ENCODE measurements at regions not wholly inside any gene's neighbourhood (a gene's known extent, or its start where the extent isn't known, plus 50 kb on each side); places are given as distances from the start of the nearest gene placed in this dataset.

- no peak overlapping the region for H3K4me3 ChIP-seq (ENCODE audit: low read depth in 1 of 2, low read length in 1 of 2)
- TF ChIP-seq, protein P1, sequence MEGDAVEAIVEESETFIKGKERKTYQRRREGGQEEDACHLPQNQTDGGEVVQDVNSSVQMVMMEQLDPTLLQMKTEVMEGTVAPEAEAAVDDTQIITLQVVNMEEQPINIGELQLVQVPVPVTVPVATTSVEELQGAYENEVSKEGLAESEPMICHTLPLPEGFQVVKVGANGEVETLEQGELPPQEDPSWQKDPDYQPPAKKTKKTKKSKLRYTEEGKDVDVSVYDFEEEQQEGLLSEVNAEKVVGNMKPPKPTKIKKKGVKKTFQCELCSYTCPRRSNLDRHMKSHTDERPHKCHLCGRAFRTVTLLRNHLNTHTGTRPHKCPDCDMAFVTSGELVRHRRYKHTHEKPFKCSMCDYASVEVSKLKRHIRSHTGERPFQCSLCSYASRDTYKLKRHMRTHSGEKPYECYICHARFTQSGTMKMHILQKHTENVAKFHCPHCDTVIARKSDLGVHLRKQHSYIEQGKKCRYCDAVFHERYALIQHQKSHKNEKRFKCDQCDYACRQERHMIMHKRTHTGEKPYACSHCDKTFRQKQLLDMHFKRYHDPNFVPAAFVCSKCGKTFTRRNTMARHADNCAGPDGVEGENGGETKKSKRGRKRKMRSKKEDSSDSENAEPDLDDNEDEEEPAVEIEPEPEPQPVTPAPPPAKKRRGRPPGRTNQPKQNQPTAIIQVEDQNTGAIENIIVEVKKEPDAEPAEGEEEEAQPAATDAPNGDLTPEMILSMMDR (IDR thresholded peaks at IDR 0.05): no peak
- H3K9me3 ChIP-seq: no peaks in the 10 kb centered on the region
- H3K36me3 ChIP-seq: no peaks in the 10 kb centered on the region
- H3K27me3 ChIP-seq: no peaks in the 10 kb centered on the region
- no peak overlapping the region for H3K27ac ChIP-seq
- no peaks in the 10 kb centered on the region for H3K4me1 ChIP-seq (ENCODE audit: control insufficient read depth in 1 of 2, insufficient read depth in 1 of 2, low read depth in 1 of 2, low read length in 1 of 2)
Measured at GRCh38 chr1:80113168-80114038, 1106.9 kb upstream of the ADGRL4 start.

GRCh38 chr1:80101159-80101558 lies 1094.6 kb upstream of the ADGRL4 start:
- no peaks in the 10 kb centered on the region for H3K36me3 ChIP-seq
- H3K4me1 ChIP-seq (ENCODE audit: control insufficient read depth in 1 of 2, insufficient read depth in 1 of 2, low read depth in 1 of 2, low read length in 1 of 2): no peaks in the 10 kb centered on the region
- H3K4me3 ChIP-seq (ENCODE audit: low read depth in 1 of 2, low read length in 1 of 2): no peak overlapping the region
- TF ChIP-seq, protein P1 (IDR thresholded peaks at IDR 0.05): no peak
- H3K27ac ChIP-seq: no peak overlapping the region
- H3K27me3 ChIP-seq: no peaks in the 10 kb centered on the region
- peaks cover 2% of the 10 kb centered on the region for H3K9me3 ChIP-seq

GRCh38 chr1:80099713-80100112 lies 1093.2 kb upstream of the ADGRL4 start:
- Histone ChIP-seq H3K27ac (no peak overlapping the region), H3K4me1 (ENCODE audit: control insufficient read depth in 1 of 2, insufficient read depth in 1 of 2, low read depth in 1 of 2, low read length in 1 of 2) (no peaks in the 10 kb centered on the region), H3K4me3 (ENCODE audit: low read depth in 1 of 2, low read length in 1 of 2) (no peak overlapping the region), H3K9me3 (peaks cover 2% of the 10 kb centered on the region), H3K36me3 (no peaks in the 10 kb centered on the region), H3K27me3 (no peaks in the 10 kb centered on the region)
- TF ChIP-seq, protein P1 (IDR thresholded peaks at IDR 0.05): no peak

DNA sequence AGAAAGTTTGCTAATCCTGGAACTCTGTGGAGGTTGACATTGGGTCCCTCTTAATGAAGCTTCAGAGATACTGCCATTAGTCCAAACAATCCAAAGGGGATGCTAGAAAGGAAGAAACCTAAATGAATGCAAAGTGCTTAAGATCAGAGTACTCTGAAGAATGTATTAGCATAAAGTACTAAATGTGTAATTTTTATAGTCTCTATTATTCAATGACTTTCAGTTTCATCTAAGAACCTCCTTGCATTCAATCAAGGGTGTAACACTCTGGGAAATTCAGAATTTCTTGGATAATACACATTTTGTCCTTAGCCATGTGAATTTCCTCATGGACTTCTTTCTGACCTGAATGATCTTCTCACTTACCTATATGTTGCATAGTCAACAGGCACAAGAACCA lies 1078.5 kb upstream of the ADGRL4 start:
- no peaks in the 10 kb centered on the region for H3K4me1 ChIP-seq (ENCODE audit: control insufficient read depth in 1 of 2, insufficient read depth in 1 of 2, low read depth in 1 of 2, low read length in 1 of 2)
- H3K36me3 ChIP-seq: no peaks in the 10 kb centered on the region
- TF ChIP-seq, protein P1 (IDR thresholded peaks at IDR 0.05): no peak

DNA sequence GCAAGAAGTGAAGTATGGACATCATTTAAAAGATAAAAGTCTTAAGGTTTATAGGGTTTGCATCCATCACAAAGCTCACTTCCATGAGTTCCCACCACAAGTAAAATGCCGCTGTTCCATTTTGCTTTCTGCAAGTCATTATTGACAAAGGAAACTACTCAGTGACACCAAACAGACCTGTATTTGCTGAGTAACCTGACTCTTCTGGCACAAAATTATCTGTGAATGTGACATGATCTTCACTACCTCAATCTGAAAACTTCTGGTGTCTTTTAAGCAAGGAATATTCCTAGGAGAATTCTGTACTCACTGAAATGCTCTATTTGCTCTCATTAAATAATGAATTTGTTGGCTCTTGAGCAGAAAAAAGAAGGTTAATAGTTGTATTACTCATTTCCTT lies 1077.4 kb upstream of the ADGRL4 start:
- Histone ChIP-seq H3K9me3 (no peaks in the 10 kb centered on the region), H3K27ac (no peak overlapping the region), H3K4me3 (ENCODE audit: low read depth in 1 of 2, low read length in 1 of 2) (no peak overlapping the region), H3K36me3 (no peaks in the 10 kb centered on the region), H3K4me1 (ENCODE audit: control insufficient read depth in 1 of 2, insufficient read depth in 1 of 2, low read depth in 1 of 2, low read length in 1 of 2) (no peaks in the 10 kb centered on the region), H3K27me3 (no peaks in the 10 kb centered on the region)
- TF ChIP-seq, protein P1 (IDR thresholded peaks at IDR 0.05): no peak

More for the DNA sequence above, 1078.5 kb upstream of the ADGRL4 start:
- Histone ChIP-seq H3K27me3 (no peaks in the 10 kb centered on the region), H3K9me3 (no peaks in the 10 kb centered on the region), H3K27ac (no peak overlapping the region), H3K4me3 (ENCODE audit: low read depth in 1 of 2, low read length in 1 of 2) (no peak overlapping the region)

Measured in neutrophil (primary cell).